Activated CD4-positive, alpha-beta T cell treated with anti-CD3 and anti-CD28 coated beads, Interleukin-2, Interleukin-4, amounts not matched to agents 100 ng/mL and 50 ng/mL, durations not matched to agents 16 hours and 8 hours (primary cell): ENCODE measurements at regions not wholly inside any gene's neighbourhood (a gene's known extent, or its start where the extent isn't known, plus 50 kb on each side); places are given as distances from the start of the nearest gene placed in this dataset.

ENCODE experiments used
- DNase-seq: peaks from one replicate; pipeline ENCODE4 v3.0.0-alpha.2; 2020; ENCODE audit warnings: low spot score

DNA sequence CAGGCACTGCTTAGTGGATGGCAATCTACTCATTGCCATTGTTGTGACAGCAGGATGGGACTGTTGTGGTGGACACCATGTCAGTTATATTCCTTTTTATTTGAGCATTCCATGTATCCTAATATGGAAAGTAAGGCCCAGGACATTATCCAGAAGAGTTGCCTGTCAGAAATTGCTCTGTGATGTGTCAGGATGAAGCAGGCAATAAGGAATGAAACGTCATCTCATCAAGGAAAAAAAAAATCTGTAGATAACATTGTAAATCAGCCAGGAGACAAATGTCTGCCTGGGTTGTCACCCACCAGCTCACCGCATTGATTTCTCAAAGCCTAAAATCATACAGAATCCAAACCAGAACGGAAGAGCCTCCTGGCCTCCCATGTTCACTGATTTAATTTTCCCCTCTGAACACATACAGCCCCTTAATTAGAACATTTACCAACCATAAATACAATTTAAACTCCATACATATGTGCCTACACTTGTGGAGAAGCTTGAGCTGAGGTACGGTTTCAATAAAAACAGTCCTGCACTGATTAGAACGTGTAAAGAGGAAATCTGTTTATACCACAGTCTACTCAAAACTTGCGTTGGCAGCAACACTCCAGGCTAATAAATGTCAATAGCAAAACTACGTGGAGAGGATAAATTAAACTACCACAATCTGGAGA is 73.9 kb downstream of the FOXD1 start:
- DNase-seq: no peak

- DNase-seq: no peak
Observed at GRCh38 chr5:73373814-73374510, 74.6 kb downstream of the FOXD1 start.

GRCh38 chr5:73370640-73371583 is 77.7 kb downstream of the FOXD1 start:
- no peak for DNase-seq

DNA sequence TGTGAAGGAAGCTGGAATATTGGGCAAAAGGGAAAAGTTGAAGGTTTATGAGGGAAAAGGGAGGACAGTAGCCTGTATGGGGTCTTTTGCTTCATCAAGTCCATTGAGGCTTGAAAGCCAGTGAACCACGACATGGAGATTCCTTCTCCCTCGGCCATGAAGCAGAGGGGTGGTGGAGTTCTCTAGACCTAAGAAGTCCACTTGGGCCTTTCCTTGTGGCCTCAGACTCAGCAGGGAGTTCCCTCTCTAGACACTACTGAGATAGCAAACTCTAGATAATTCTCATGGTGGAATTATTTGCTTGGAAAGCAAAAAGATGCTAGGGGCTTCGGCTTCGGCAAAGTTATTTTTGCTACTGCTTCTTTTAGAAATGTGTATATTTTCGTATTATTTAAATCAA is 78.5 kb downstream of the FOXD1 start:
- no peak for DNase-seq

GRCh38 chr5:73369278-73369677 is 79.3 kb downstream of the FOXD1 start:
- DNase-seq: no peak

DNA sequence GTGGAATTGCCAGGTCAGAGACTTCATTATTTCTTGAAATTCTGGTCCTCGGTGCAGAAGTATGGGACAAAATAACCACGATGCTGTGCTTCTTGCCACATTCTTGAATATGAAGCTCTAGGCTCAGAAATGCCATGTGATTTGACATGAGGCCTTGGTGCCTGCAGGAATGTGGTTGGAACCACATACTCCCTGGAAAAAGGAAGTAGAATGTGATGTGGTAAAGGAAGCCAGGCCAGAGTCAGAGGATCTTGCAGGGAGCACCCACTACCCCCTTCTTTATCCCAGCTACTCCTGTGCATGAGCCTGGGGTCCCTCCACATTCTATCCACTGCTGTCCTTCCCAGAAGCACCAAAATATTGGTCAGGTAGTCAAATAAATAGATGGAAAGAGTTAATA is 80.9 kb downstream of the FOXD1 start:
- no peak for DNase-seq

- no peak for DNase-seq
Observed at GRCh38 chr5:73365990-73366667, 82.4 kb downstream of the FOXD1 start.

- no peak for DNase-seq
Observed at GRCh38 chr5:73365301-73365853, 83.2 kb downstream of the FOXD1 start.

DNA sequence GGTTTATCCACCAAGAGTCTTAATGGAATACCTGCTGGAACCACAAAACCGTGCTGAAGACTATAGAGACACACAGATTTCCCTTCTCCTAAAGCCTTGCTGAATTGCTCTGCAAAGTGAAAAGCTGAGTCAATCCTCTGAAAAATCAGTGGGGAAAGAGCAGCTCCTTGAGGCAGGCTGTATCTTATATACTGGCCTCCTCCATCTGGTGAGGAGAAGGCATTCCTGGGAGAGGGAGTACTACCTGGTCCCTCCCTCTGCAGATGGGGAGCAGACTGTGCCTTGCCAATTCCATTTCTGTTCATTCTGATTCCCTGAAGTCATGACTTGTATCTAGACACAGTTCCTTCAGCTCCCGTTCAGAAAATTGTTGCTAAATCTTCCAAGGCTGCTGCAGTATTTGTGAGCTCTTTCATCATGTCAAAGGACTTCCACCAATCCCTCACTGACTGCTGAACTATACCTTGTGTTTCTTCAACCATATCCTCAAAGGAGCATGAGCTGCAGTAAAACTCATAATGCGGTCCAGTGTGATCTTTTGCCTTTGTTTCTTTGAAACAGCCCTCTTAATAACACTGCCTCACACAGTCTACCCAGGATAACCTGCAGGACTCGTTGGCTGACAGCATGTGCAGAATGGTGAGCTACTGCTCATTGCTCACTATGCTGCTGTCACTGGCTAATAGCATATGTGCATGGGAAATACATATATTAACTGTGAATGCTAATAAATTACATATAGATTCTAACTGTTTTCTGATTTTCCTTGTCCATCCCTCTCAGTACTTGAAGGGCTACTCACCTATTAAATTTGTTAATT is 84.5 kb downstream of the FOXD1 start:
- DNase-seq: no peak

DNA sequence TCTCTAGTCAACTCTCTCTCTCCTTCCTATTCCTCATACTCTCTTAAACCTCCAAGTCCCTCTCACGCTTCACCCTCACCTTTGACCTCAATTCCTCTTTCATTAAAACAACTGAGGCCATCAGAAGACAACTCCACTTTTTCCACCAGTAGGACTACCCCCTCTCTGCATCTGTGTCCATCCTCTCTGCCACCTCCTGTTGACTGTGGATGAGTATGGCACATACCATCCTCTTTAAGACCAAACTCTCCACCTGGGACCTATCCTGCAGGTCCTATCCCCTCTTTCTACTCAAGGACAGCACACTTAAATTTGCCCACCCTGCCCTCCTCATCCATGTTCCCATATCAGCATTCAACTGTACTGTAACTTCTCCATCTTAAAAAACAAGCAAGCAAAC is 89.2 kb downstream of the FOXD1 start:
- DNase-seq: no peak

GRCh38 chr5:73358366-73358765 is 90.2 kb downstream of the FOXD1 start:
- DNase-seq: no peak

DNA sequence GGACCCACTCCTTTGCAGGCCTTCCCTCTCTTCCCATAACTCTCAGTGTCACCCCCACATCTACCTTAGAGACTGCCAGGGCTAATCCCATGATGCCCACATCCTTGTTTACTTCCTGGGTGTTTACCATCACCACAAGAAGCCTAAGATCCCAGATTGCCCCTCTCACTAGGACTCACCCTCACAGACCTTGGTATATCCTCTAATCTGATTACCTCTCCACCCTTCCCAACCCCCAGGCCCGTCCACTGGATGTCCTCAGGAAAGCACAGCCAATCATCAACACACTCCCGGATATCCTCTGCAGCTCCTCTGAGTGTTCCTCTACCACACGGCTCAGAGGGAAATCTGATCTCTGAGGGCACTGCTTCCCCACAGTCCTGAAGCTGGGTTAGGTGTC is 91.0 kb downstream of the FOXD1 start:
- DNase-seq: no peak

DNA sequence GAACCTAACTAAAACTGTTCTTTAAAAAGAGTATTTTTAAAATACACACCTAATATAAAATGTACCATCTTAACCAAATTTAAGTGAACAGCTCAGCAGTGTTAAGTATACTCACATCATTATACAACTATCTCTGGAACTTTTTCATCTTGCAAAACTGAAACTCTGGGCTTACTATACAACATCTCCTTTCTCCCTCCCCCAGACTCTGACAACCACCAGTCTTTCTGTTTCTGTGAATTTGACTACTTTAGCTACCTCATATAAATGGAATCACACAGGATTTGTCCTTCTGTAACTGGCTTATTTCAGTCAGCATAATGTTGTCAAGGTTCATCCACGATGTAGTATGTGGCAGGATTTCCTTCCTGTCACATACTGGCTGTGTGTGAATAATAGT is 93.5 kb downstream of the FOXD1 start:
- no peak for DNase-seq

- no peak for DNase-seq
Observed at GRCh38 chr5:73354406-73354805, 94.2 kb downstream of the FOXD1 start.

DNA sequence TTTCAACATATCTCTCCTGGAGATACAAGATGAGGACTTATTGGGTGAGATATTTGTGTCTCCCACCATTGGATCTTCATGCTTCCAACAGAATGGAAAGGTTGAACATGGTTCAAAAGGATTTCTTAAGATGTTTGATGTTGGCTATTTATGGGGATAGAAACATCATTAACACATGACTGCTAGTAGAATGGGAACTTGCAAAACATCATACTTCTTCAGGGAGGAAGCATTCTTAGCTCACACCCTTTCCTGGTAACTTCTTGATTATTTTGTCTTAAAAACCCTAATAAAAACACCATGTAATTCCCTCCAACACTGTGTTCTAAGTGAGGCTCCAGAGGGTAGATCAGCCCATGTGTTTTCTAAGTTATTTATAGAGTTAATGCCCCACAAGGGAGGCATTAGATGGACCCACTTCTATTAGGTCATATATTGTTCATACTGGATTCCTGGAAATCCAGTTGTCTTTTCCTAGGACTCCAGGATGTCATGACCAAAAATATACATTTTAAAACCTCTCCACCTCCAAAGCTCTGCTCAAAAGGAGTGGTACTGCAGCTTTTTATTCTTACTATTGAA is 95.8 kb downstream of the FOXD1 start:
- DNase-seq: no peak

GRCh38 chr5:73352243-73352642 is 96.3 kb downstream of the FOXD1 start:
- DNase-seq: no peak

- no peak for DNase-seq
Observed at GRCh38 chr5:73351593-73351992, 97.0 kb downstream of the FOXD1 start.

DNA sequence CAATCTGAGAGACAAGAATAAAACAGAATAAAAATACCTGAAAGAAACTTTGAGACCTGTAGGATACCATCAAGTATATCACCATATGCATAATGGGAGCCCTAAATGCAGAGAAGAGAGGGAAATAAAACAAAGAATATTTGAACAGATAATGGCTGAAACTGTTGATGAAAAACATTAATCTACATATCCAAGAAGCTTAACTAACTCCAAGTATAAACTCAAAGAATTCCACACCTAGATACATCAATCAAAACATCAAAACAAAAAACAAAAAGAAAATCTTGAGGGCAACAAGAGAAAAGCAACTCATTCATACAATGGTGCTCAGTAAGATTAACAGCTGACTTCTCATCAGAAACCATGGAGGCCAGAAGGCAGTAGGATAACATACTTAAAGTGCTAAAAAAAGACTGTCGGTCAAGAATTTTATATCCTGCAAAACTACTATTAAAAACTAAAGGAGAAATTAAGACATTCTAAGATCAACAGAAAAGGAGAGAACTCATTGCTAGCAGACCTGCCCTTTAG is 101.6 kb downstream of the FOXD1 start:
- no peak for DNase-seq

DNA sequence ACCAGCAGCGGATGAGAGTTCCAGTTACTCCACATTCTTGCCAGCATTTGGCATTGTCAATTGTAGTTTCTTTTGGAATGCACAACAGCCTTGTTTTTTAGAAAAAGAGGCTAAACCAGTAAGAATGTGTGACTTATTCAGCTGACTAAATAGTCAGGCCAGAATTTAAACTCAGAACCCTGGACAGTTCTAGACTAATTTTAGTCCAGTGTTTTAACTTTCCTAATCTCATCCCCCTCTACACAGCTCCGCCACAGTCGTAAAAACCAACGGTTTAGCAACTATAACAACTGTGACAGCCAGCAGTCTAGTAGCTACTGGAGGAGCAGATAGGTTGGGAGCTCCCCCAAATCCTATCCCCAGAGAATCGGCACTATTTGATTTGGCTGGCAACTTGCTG is 103.7 kb downstream of the FOXD1 start:
- no peak for DNase-seq

DNA sequence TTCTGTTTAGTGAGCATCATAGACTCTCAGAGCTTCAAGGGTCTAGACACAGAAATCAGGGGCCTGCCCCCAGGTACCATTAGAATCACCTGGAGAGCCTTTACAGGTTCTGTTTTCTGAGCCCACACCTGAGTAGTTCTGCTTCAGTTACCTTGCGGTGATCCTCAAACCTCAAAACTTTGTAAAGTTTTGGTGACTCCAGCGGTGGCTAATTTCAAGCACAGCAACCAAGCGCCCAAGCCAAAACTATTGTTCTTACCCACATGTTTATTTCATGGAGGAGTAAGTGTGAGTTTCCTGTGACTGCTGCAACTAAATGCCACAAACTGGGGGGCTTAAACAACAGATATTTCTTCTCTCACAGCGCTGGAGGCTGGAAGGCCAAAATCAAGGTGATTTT is 108.9 kb downstream of the FOXD1 start:
- no peak for DNase-seq
